ENCODE measurements at regions not wholly inside any gene's neighbourhood (a gene's known extent, or its start where the extent isn't known, plus 50 kb on each side); places are given as distances from the start of the nearest gene placed in this dataset.

DNA sequence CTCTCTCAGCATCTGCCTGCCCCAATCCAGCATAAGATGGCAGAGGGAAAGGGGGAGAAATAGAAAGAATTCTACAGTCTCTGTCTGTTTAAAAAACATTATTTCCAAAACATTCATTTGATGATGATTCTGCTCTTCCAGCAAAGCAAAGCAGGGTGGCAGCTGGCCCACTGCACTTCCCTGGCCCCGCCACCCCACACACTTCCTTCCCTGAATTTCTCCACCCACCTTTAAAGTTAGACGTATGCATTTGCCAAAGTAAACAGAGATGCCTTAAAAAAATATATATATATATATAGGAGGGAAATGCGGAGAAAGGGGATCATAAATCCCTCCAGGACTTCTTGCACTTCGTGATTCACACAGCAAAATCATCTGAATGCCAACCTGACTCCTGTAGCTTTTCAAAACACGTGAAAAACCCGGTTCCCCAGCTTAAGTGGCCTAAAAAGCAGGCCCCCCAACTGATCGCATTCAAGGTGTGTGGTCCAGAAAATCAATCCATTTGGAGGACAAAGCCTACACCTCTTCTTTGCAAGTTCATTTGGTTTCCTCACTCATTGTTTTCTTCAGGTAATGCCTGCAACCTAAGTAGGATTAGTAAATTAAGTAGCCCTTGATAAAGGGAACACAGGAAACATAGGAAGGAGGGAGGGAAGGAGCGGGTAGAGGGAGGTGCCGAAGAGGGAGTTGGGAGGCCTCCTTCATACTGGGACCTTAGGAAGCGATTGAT lies 68.8 kb downstream of the LLPH start:
- Mint-ChIP-seq H3K4me3 (no peak overlapping the region), H3K9me3 (no peaks in the 10 kb centered on the region), H3K4me1 (peaks cover 80% of the 10 kb centered on the region), H3K27ac (peak overlapping the region; percentile 64), H3K27me3 (ENCODE audit: low read depth, poor library complexity) (peaks cover 7% of the 10 kb centered on the region), H3K36me3 (ENCODE audit: low read depth) (no peaks in the 10 kb centered on the region)
- DNase-seq, result no peak
- TF ChIP-seq, protein P1, sequence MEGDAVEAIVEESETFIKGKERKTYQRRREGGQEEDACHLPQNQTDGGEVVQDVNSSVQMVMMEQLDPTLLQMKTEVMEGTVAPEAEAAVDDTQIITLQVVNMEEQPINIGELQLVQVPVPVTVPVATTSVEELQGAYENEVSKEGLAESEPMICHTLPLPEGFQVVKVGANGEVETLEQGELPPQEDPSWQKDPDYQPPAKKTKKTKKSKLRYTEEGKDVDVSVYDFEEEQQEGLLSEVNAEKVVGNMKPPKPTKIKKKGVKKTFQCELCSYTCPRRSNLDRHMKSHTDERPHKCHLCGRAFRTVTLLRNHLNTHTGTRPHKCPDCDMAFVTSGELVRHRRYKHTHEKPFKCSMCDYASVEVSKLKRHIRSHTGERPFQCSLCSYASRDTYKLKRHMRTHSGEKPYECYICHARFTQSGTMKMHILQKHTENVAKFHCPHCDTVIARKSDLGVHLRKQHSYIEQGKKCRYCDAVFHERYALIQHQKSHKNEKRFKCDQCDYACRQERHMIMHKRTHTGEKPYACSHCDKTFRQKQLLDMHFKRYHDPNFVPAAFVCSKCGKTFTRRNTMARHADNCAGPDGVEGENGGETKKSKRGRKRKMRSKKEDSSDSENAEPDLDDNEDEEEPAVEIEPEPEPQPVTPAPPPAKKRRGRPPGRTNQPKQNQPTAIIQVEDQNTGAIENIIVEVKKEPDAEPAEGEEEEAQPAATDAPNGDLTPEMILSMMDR (IDR thresholded peaks at IDR 0.05), result no peak

DNA sequence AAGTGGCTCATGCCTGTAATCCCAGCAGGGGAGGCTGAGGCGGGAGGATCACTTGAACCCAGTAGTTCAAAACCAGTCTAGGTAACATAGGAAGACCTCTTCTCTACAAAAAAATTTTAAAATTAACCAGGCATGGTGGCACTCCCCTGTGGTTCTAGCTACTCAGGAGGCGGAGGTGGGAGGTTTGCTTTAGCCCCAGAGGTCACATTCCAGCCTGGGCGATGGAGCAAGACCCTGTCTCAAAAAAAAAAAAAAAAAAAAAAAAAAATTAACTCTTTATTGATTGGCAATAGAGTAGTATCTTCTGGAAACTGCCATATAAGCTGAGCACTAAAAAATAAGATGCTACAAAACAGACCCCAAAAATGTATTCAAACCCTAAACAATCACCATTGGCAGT lies 69.5 kb downstream of the LLPH start:
- H3K4me1 Mint-ChIP-seq, result peaks cover 73% of the 10 kb centered on the region
- H3K4me3 Mint-ChIP-seq, result no peak overlapping the region
- TF ChIP-seq, protein P1 (IDR thresholded peaks at IDR 0.05), result no peak
- peak; percentile 14 for DNase-seq
- H3K27me3 Mint-ChIP-seq (ENCODE audit: low read depth, poor library complexity), result peaks cover 7% of the 10 kb centered on the region
- no peaks in the 10 kb centered on the region for H3K36me3 Mint-ChIP-seq (ENCODE audit: low read depth)
- no peaks in the 10 kb centered on the region for H3K9me3 Mint-ChIP-seq
- peak overlapping the region; percentile 13 for H3K27ac Mint-ChIP-seq

DNA sequence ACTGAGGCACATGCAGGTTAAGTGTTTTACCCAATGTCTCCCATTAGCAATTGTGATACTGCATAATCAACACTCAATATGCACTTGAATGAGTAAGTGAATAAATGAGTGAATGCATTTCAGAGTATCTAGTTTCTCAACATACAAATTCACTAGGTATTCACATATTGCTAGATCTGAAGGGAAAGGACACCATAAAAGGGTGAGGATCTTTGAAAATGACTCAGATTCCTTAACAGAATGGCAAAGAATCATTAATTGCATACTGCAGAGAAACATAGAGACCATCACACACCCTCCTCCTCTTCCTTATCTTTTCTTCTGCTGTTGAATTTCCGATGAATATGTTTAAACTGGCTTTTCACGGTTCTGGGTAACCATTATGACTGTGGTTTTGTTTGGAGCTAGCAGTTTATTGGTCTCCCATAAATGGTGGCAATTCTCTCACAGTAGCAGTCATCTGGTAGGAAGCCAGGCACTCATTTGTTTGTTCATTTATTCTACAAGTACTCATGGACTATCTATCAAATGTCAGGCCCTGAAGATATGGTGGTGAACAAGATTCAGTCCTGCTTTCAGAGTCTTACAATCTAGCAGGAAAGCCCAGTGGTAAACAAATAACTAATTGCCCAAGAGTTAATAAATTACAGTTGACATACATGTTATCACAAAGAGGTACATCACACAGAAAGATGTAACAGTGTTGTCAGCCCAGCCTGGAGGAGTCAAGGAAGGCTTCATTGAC lies 70.2 kb downstream of the LLPH start:
- Mint-ChIP-seq H3K36me3 (ENCODE audit: low read depth) (no peaks in the 10 kb centered on the region), H3K27ac (peak overlapping the region; percentile 13), H3K27me3 (ENCODE audit: low read depth, poor library complexity) (peaks cover 3% of the 10 kb centered on the region), H3K4me3 (no peak overlapping the region), H3K9me3 (no peaks in the 10 kb centered on the region), H3K4me1 (peaks cover 67% of the 10 kb centered on the region)
- TF ChIP-seq, protein P1 (IDR thresholded peaks at IDR 0.05), result no peak
- no peak for DNase-seq

DNA sequence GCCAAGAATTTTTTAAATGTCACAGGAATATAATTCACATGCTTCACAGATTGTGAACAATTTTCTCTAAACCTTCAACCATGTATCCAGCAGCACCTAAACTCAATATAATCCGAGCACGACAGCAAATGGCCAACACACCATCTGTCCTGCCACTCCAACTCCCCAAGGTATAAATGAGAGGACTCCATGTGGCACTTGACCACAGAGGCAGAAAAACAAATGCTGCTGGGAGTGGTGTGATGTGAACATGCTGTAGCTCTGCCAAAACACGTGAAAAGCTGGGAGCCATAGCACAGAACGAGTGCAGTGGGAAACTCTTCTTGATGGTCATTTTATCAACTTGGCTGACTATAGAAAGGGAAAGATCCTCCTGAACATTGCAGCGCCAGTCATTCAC lies 70.9 kb downstream of the LLPH start:
- Mint-ChIP-seq H3K27ac (no peak overlapping the region), H3K36me3 (ENCODE audit: low read depth) (no peaks in the 10 kb centered on the region), H3K4me3 (no peak overlapping the region), H3K27me3 (ENCODE audit: low read depth, poor library complexity) (peaks cover 3% of the 10 kb centered on the region), H3K9me3 (no peaks in the 10 kb centered on the region), H3K4me1 (peaks cover 60% of the 10 kb centered on the region)
- DNase-seq, result no peak
- TF ChIP-seq, protein P1 (IDR thresholded peaks at IDR 0.05), result no peak

DNA sequence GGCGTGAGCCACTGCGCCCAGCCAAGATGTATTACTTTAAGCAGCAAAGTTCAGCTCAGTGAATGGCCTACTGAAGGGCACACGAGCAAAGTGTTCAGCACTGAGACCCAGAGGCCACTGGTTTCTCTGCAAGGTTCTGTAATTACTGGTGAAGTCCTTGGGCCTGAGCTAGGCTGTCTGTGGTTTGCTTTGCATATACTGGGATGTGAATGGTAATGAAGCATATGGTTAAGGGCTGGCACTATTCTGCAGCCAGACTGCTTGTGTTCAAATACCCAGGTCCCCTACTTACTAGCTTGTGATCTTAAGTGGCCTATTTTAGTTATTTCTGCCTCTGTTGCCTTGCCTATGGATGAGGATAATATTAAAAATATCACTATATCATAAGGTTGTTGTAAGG lies 72.0 kb downstream of the LLPH start:
- TF ChIP-seq, protein P1 (IDR thresholded peaks at IDR 0.05), result no peak
- H3K4me3 Mint-ChIP-seq, result no peak overlapping the region
- no peaks in the 10 kb centered on the region for H3K36me3 Mint-ChIP-seq (ENCODE audit: low read depth)
- H3K27me3 Mint-ChIP-seq (ENCODE audit: low read depth, poor library complexity), result peaks cover 3% of the 10 kb centered on the region
- H3K4me1 Mint-ChIP-seq, result peaks cover 49% of the 10 kb centered on the region
- H3K9me3 Mint-ChIP-seq, result no peaks in the 10 kb centered on the region
- no peak overlapping the region for H3K27ac Mint-ChIP-seq
- DNase-seq, result no peak
